ENCODE measurements at regions not wholly inside any gene's neighbourhood (a gene's known extent, or its start where the extent isn't known, plus 50 kb on each side); places are given as distances from the start of the nearest gene placed in this dataset.

GRCh38 chr1:56289260-56289659 is 290.1 kb downstream of the PLPP3 start:
- no peak for DNase-seq (ENCODE audit: low spot score)
- no peak for TF ChIP-seq CTCF (IDR thresholded peaks at IDR 0.05; ENCODE audit: extremely low read depth, missing control alignments)

GRCh38 chr1:56287721-56288120 is 291.6 kb downstream of the PLPP3 start:
- TF ChIP-seq CTCF (IDR thresholded peaks at IDR 0.05; ENCODE audit: extremely low read depth, missing control alignments): no peak
- DNase-seq (ENCODE audit: low spot score): no peak

GRCh38 chr1:56286956-56287355 is 292.4 kb downstream of the PLPP3 start:
- TF ChIP-seq CTCF (IDR thresholded peaks at IDR 0.05; ENCODE audit: extremely low read depth, missing control alignments): no peak
- no peak for DNase-seq (ENCODE audit: low spot score)

GRCh38 chr1:56286506-56286905 is 292.9 kb downstream of the PLPP3 start:
- no peak for TF ChIP-seq CTCF (IDR thresholded peaks at IDR 0.05; ENCODE audit: extremely low read depth, missing control alignments)
- DNase-seq (ENCODE audit: low spot score): no peak

GRCh38 chr1:56285554-56286402 is 293.6 kb downstream of the PLPP3 start:
- no peak for TF ChIP-seq CTCF (IDR thresholded peaks at IDR 0.05; ENCODE audit: extremely low read depth, missing control alignments)
- no peak for DNase-seq (ENCODE audit: low spot score)

GRCh38 chr1:56284928-56285327 is 294.4 kb downstream of the PLPP3 start:
- TF ChIP-seq CTCF (IDR thresholded peaks at IDR 0.05; ENCODE audit: extremely low read depth, missing control alignments): no peak
- no peak for DNase-seq (ENCODE audit: low spot score)

GRCh38 chr1:56278061-56278460 is 301.3 kb downstream of the PLPP3 start:
- no peak for DNase-seq (ENCODE audit: low spot score)

More at GRCh38 chr1:56278061-56278460, 301.3 kb downstream of the PLPP3 start:
- TF ChIP-seq CTCF (IDR thresholded peaks at IDR 0.05; ENCODE audit: extremely low read depth, missing control alignments): no peak

All from GM20000 (cell line).